ENCODE measurements at regions not wholly inside any gene's neighbourhood (a gene's known extent, or its start where the extent isn't known, plus 50 kb on each side); places are given as distances from the start of the nearest gene placed in this dataset.
A peak's percentile ranks its signal among the peaks of the same experiment; 100 is the strongest.

- Histone ChIP-seq H3K27ac (ENCODE audit: poor library complexity, severe bottlenecking) (peak overlapping the region; percentile 98), H3K4me1 (ENCODE audit: insufficient read depth, poor library complexity, severe bottlenecking) (peaks cover 42% of the 10 kb centered on the region), H3K9me3 (ENCODE audit: severe bottlenecking) (no peaks in the 10 kb centered on the region), H3K36me3 (ENCODE audit: low read depth) (no peaks in the 10 kb centered on the region), H3K4me3 (ENCODE audit: severe bottlenecking) (no peak overlapping the region), H3K27me3 (ENCODE audit: insufficient read depth, poor library complexity, severe bottlenecking) (no peaks in the 10 kb centered on the region)
- DNase-seq (ENCODE audit: low spot score) = no peak
- TF ChIP-seq CTCF (IDR thresholded peaks at IDR 0.05; ENCODE audit: poor library complexity, severe bottlenecking) = no peak
- peak; percentile 16 for ATAC-seq (ENCODE audit: low read depth)
These were observed 420.6 kb upstream of the DAB1 start for GRCh38 chr1:57844382-57844980.

GRCh38 chr1:57843760-57844159 is 419.9 kb upstream of the DAB1 start:
- Histone ChIP-seq H3K36me3 (ENCODE audit: low read depth) (no peaks in the 10 kb centered on the region), H3K27ac (ENCODE audit: poor library complexity, severe bottlenecking) (peak overlapping the region; percentile 98), H3K27me3 (ENCODE audit: insufficient read depth, poor library complexity, severe bottlenecking) (no peaks in the 10 kb centered on the region), H3K4me1 (ENCODE audit: insufficient read depth, poor library complexity, severe bottlenecking) (peaks cover 42% of the 10 kb centered on the region), H3K9me3 (ENCODE audit: severe bottlenecking) (no peaks in the 10 kb centered on the region), H3K4me3 (ENCODE audit: severe bottlenecking) (no peak overlapping the region)
- no peak for DNase-seq (ENCODE audit: low spot score)
- TF ChIP-seq CTCF (IDR thresholded peaks at IDR 0.05; ENCODE audit: poor library complexity, severe bottlenecking) = no peak
- peak; percentile 71 for ATAC-seq (ENCODE audit: low read depth)

- DNase-seq (ENCODE audit: low spot score) (no peak), ATAC-seq (ENCODE audit: low read depth) (no peak)
- Histone ChIP-seq H3K9me3 (ENCODE audit: severe bottlenecking) (no peaks in the 10 kb centered on the region), H3K36me3 (ENCODE audit: low read depth) (no peaks in the 10 kb centered on the region), H3K27ac (ENCODE audit: poor library complexity, severe bottlenecking) (no peak overlapping the region), H3K4me1 (ENCODE audit: insufficient read depth, poor library complexity, severe bottlenecking) (peaks cover 18% of the 10 kb centered on the region), H3K27me3 (ENCODE audit: insufficient read depth, poor library complexity, severe bottlenecking) (no peaks in the 10 kb centered on the region), H3K4me3 (ENCODE audit: severe bottlenecking) (no peak overlapping the region)
- TF ChIP-seq CTCF (IDR thresholded peaks at IDR 0.05; ENCODE audit: poor library complexity, severe bottlenecking) = no peak
These were observed 415.7 kb upstream of the DAB1 start for GRCh38 chr1:57839526-57839925.

DNA sequence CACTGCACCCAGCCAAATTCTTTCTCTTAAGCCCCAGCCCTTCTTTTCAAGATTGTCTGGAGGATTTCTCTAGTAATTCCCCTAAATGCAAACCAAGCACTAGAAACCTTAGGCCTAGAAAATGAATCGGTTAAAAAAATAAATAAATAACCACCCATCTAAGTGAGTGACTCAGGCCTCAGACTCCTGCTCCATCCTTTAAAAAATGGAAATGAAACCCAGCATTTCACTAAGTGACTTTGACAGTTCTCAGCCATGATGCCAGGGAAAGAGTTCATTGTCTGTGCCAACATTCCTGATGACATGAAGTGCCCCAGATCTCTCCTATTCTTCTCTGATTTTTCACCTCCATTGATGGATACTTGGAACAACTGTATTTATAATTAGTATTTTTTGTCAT is 415.2 kb upstream of the DAB1 start:
- no peak for ATAC-seq (ENCODE audit: low read depth)
- no peaks in the 10 kb centered on the region for H3K36me3 ChIP-seq (ENCODE audit: low read depth)
- no peaks in the 10 kb centered on the region for H3K9me3 ChIP-seq (ENCODE audit: severe bottlenecking)
- no peak for TF ChIP-seq CTCF (IDR thresholded peaks at IDR 0.05; ENCODE audit: poor library complexity, severe bottlenecking)
- H3K4me3 ChIP-seq (ENCODE audit: severe bottlenecking) = no peak overlapping the region
- no peak for DNase-seq (ENCODE audit: low spot score)
- H3K27ac ChIP-seq (ENCODE audit: poor library complexity, severe bottlenecking) = no peak overlapping the region
- H3K27me3 ChIP-seq (ENCODE audit: insufficient read depth, poor library complexity, severe bottlenecking) = no peaks in the 10 kb centered on the region
- H3K4me1 ChIP-seq (ENCODE audit: insufficient read depth, poor library complexity, severe bottlenecking) = peaks cover 17% of the 10 kb centered on the region

- H3K4me1 ChIP-seq (ENCODE audit: insufficient read depth, poor library complexity, severe bottlenecking) = peaks cover 16% of the 10 kb centered on the region
- peak; percentile 42 for TF ChIP-seq CTCF (IDR thresholded peaks at IDR 0.05; ENCODE audit: poor library complexity, severe bottlenecking)
- H3K27ac ChIP-seq (ENCODE audit: poor library complexity, severe bottlenecking) = no peak overlapping the region
- DNase-seq (ENCODE audit: low spot score) (no peak), ATAC-seq (ENCODE audit: low read depth) (no peak)
- H3K36me3 ChIP-seq (ENCODE audit: low read depth) = no peaks in the 10 kb centered on the region
- H3K4me3 ChIP-seq (ENCODE audit: severe bottlenecking) = no peak overlapping the region
- no peaks in the 10 kb centered on the region for H3K9me3 ChIP-seq (ENCODE audit: severe bottlenecking)
- no peaks in the 10 kb centered on the region for H3K27me3 ChIP-seq (ENCODE audit: insufficient read depth, poor library complexity, severe bottlenecking)
These were observed 411.8 kb upstream of the DAB1 start for GRCh38 chr1:57835620-57836019.
